ENCODE measurements at regions not wholly inside any gene's neighbourhood (a gene's known extent, or its start where the extent isn't known, plus 50 kb on each side); places are given as distances from the start of the nearest gene placed in this dataset.

- ChIA-PET POLR2A (no interaction called here), RAD21 (ENCODE audit: low non-redundant PET in 1 of 2, low total read pairs in 2 of 2, uncharacterized antibody in 2 of 2, unreplicated experiment in 2 of 2) (no interaction called here), CTCF (no interaction called here)
- TF ChIP-seq ATF3 (IDR thresholded peaks at IDR 0.05) = no peak
- TF ChIP-seq REST (IDR thresholded peaks at IDR 0.05; ENCODE audit: low read depth) = no peak
- no peak for TF ChIP-seq TCF7L2 (IDR thresholded peaks at IDR 0.05; ENCODE audit: borderline replicate concordance, extremely low read depth, insufficient read depth, insufficient read length)
- no peak for TF ChIP-seq SRF (IDR thresholded peaks at IDR 0.05; ENCODE audit: low read depth)
- TF ChIP-seq EZH2phosphoT487 (IDR thresholded peaks at IDR 0.05; ENCODE audit: borderline replicate concordance) = no peak
- no peak for TF ChIP-seq ELF1 (IDR thresholded peaks at IDR 0.05; ENCODE audit: borderline replicate concordance, low read depth)
- TF ChIP-seq CTCF (IDR thresholded peaks at IDR 0.05 in 2 of 3, conservative IDR thresholded peaks at IDR 0.05 in 1 of 3; ENCODE audit: borderline replicate concordance in 1 of 3, insufficient read depth in 1 of 3, low read depth in 2 of 3, low read length in 2 of 3) = no peak
- no peak for TF ChIP-seq CEBPB (IDR thresholded peaks at IDR 0.05; ENCODE audit: low read depth)
- Histone ChIP-seq H3K9ac (ENCODE audit: low read length) (no peak overlapping the region), H3K79me2 (ENCODE audit: insufficient read depth, low read length) (no peaks in the 10 kb centered on the region), H3K27ac (ENCODE audit: low read depth, low read length) (no peak overlapping the region), H3K36me3 (ENCODE audit: control insufficient read depth in 1 of 2, insufficient read depth in 2 of 2, low read length in 2 of 2) (no peaks in the 10 kb centered on the region), H2AFZ (ENCODE audit: low read depth, low read length, poor library complexity, severe bottlenecking) (no peak overlapping the region), H4K20me1 (ENCODE audit: insufficient read depth) (no peaks in the 10 kb centered on the region), H3K4me1 (ENCODE audit: control insufficient read depth in 1 of 2, insufficient read depth in 2 of 2, low read length in 2 of 2) (no peaks in the 10 kb centered on the region), H3K4me2 (ENCODE audit: low read length) (no peak overlapping the region), H3K9me2 (ENCODE audit: insufficient read depth) (no peaks in the 10 kb centered on the region), H3K9me3 (ENCODE audit: control insufficient read depth in 1 of 2, insufficient read depth in 1 of 2, low read depth in 1 of 2, low read length in 2 of 2) (no peaks in the 10 kb centered on the region), H3K4me3 (replicated peaks in 1 of 2; ENCODE audit: low read depth in 1 of 2, low read length in 2 of 2) (no peak overlapping the region), H3K27me3 (ENCODE audit: insufficient read depth, low read length) (no peaks in the 10 kb centered on the region)
- DNase-seq (ENCODE audit: low read depth, low spot score) = no peak
- no peak for ATAC-seq
- no TSS peak for BruUV-seq (replicated peaks)
- intact Hi-C loops (cut with micrococcal nuclease) = no loop called here
Measured at GRCh38 chr10:24027107-24027506, 181.8 kb upstream of the KIAA1217 start.
